ENCODE measurements at regions not wholly inside any gene's neighbourhood (a gene's known extent, or its start where the extent isn't known, plus 50 kb on each side); places are given as distances from the start of the nearest gene placed in this dataset.
"Not testable (repeated sequence)": the region's sequence is repeated elsewhere in the genome, so short reads cannot be mapped to it uniquely, and the experiment has no call there.

- DNase-seq = no peak
Observed at GRCh38 chr15:67945951-67946700, 106.3 kb upstream of the RNU6-1 start.

DNA sequence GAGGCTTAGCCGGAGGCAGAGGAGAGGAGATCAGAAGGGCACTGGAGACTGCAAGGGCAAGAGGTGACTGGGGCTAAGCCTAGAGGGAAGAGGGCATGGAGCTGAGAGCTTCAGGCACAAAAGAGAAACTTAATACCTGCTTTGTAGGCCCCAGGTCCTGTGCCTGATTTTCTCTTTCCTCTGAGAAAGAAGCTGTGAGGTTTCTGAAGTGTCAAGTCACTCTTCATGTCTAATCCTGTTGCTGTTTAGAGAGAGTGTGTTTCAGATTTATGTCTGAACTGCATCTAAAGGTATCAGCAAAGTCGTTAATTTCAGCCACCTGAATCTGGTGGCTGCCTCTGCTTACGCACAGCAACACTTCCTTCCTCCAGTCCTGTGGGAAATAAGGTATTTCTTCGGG is 106.9 kb upstream of the RNU6-1 start:
- no peak for DNase-seq

- no peak for DNase-seq
Observed at GRCh38 chr15:67947254-67948039, 106.7 kb upstream of the PIAS1 start.

DNA sequence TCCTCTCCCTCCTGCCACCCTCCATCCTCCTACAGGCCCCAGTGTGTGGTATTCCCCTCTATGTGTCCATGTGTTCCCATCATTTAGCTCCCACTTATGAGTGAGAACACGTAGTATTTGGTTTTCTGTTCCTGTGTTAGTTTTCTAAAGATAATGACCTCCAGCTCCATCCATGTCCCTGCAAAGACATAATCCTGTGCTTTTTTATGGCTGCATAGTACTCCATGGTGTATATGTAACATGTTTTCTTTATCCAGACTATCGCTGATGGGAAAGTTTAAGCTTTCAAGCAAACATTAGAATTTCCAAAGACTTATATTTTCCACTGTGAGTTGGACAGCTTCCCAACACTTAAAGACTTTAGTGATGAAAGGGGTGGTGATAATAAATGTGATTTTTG is 105.9 kb upstream of the PIAS1 start:
- DNase-seq = no peak

GRCh38 chr15:67951187-67951586 is 102.9 kb upstream of the PIAS1 start:
- DNase-seq = not testable (repeated sequence)

DNA sequence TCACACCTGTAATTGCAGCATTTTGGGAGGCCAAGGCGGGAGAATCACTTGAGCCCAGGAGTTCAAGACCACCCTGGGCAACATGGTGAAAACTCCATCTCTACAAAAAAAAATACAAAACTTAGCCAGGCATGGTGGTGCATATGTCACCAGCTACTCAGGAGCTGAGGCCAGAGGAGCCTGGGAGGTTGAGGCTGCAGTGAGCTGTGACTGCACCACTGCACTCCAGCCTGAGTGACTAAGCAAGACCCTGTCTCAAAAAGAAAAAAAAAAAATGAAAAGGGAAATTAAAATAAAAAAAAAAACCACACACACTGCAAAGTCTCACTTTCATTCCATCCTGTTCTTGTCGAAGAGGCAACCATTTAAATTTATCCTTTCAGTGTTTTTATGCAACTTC is 100.8 kb upstream of the PIAS1 start:
- no peak for DNase-seq

GRCh38 chr15:67955252-67955651 is 98.9 kb upstream of the PIAS1 start:
- no peak for DNase-seq

- no peak for DNase-seq
Observed at GRCh38 chr15:67957435-67958132, 96.5 kb upstream of the PIAS1 start.

DNA sequence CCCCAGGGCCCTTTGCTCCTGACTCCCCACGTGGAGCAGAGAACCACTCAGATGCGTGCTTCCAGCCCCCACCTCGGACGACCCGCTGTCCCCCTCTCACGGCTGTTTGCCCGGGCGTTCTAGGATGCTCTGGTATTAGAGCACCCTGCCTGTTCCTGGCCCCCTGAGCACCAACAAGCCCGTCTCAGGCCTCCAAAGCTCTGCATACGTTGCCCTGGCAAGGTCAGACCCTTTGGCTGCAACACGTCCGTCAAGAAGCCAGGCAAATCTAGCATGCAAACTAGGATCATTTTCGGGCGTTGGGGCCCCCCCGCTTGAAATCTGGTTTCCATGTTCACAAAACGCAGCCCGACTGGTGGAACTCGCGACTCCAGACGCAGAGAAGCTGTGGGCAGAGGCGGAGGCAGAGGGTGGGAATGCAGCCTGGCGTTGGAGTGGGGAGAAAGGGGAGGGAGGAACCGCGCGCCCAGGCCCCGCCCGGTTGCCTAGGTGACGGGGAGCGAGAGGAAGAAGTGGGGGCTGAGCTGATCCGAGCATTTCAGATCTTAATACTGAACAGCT is 86.2 kb upstream of the PIAS1 start:
- peak; percentile 52 for DNase-seq

GRCh38 chr15:67968564-67968963 is 85.6 kb upstream of the PIAS1 start:
- no peak for DNase-seq

GRCh38 chr15:67968966-67969365 is 85.1 kb upstream of the PIAS1 start:
- no peak for DNase-seq

- no peak for DNase-seq
Observed at GRCh38 chr15:67969892-67970291, 84.2 kb upstream of the PIAS1 start.

DNA sequence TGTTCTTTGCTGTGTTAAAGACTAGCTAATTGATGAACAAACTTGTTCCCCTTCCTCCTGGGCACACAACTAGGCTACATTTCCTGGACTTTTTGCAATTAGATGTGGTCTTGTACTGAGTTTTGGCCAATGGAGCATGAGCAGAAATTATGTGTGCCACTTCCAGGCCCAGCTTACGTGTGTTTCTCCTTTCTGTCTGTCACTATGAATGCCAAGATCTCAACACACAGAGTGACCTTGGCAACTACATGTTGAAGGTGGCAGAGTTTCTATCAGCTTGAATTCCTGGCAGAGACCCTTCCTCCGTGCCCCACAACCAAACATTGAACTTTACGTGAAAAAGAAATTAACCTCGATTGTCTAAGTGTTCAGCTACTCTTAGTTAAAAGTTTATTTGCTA is 81.7 kb upstream of the PIAS1 start:
- no peak for DNase-seq

DNA sequence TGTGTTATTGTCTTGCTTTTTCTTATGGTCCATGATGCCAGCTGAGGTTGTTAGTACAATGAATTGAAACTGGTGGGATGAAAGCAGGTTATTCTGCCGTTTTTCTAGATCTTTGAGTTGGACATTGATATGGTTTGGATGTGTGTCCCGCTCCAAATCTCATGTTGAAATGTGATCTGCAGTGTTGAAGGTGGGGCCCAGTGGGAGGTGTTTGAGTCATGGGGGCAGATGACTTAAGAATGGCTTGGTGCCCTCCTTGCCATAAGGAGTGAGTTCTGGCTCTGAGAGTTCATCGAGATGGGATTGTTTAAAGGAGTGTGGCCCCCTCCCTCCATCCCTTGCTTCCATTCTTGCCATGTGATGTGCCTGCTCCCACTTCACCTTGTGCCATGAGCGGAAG is 80.3 kb upstream of the PIAS1 start:
- DNase-seq = no peak

DNA sequence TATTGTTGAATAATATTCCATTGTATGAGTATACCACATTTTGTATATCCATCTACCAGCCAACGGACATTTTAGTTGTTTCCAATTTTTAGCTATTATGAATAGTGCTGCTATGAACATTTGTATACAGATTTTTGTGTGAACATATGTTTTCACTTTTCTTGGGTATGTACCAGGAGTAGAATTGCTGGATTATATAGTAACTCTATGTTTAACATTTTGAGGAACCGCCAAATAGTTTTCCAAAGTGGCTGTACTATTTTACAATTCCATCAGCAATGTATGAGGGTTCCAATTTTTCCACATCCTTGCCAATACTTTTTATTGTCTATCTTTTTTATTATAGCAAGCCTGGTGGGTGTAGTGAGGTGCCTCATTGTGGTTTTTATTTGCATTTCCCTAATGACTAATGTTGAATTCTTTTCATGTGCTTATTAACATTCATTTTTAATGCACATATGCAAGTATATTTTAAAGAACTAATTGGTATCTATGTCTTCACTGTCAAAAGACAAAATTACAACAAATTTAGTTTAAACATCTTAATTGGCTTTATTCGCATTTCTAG is 77.5 kb upstream of the PIAS1 start:
- DNase-seq = no peak

GRCh38 chr15:67977414-67978089 is 76.6 kb upstream of the PIAS1 start:
- peak; percentile 17 for DNase-seq

GRCh38 chr15:67979281-67979680 is 74.8 kb upstream of the PIAS1 start:
- DNase-seq = no peak

DNA sequence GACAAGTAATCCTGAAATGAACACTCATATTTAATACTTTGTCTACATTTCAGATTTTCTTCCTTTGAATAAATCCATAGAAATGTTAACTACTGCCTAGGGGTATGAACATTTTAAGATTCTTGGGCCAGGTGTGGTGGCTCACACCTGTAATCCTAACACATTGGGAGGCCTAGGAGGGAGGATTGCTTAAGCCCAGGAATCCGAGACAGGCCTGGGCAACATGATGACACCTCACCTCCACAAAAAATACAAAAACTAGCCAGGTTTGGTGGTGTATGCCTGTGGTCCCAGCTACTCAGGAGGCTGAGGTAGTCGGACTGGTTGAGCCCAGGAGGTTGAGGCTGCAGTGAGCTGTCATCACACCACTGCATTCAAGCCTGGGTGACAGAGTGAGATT is 73.9 kb upstream of the PIAS1 start:
- no peak for DNase-seq

- DNase-seq = no peak
Observed at GRCh38 chr15:67980773-67981685, 73.1 kb upstream of the PIAS1 start.

GRCh38 chr15:67981848-67982247 is 72.3 kb upstream of the PIAS1 start:
- no peak for DNase-seq

DNA sequence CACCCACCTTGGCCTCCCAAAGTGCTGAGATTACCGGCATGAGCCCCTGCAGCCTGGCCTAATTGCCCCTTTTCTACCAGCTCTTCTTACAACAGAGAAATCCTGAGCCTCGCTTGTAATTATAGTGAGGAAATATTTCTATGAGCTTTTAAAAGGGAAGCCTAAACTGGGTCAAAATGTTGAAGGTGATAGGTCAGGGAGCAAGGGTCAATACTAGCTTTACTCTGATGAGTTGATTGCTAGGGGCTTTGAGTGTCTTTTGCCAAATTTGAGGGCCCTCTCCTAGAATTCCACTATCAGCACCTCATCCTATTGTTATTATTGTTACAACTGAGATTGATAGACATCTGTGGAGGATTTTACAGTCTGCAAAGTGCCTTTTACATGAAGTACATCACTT is 62.4 kb upstream of the PIAS1 start:
- no peak for DNase-seq

All from inflammatory macrophage treated with lipopolysaccharide for 4 hours (primary cell).